Hematopoietic multipotent progenitor cell (in vitro differentiated cells): ENCODE measurements at regions not wholly inside any gene's neighbourhood (a gene's known extent, or its start where the extent isn't known, plus 50 kb on each side); places are given as distances from the start of the nearest gene placed in this dataset. TPM values are rescaled to one million over a fixed set of nuclear protein-coding genes. Genes with fewer than 3 reads are reported as not detected.

Experiments
- small RNA-seq: library from RNA; depleted of rRNA; stranded (forward); fragments of <200 nt; gene quantifications from one replicate; pipeline ENCODE3, GENCODE V24; 2012

Small RNA genes in the stretch of these regions (small RNA-seq; reads per million reads assigned to genes)
- gene MIR663B (not detected), gene RNA5-8SP5 (not detected)
